A549 (cell line): ENCODE measurements at regions not wholly inside any gene's neighbourhood (a gene's known extent, or its start where the extent isn't known, plus 50 kb on each side); places are given as distances from the start of the nearest gene placed in this dataset.
A peak's percentile ranks its signal among the peaks of the same experiment; 100 is the strongest.

ENCODE experiments used
- ATAC-seq, 2 experiments: fragments of 200-7000 bp in 1 of 2; fragments of >200 bp in 1 of 2; cut with Nextera tagmentation in 1 of 2; cut with Tn5 transposase in 1 of 2; 3 replicates each; pipeline versions ENCODE4 v1.8.0 to v1.9.1; 2018 to 2020; ENCODE audit warnings: mild to moderate bottlenecking in 1 of 2, moderate library complexity in 1 of 2
- CTCF ChIA-PET: fragments of 300-600 bp; sonication (Branson Sonifier 250); formaldehyde crosslinking; extraction: SDS; loops from one replicate; lab custom pipeline; 2021; ENCODE audit warnings: antibody characterized with exemption, inconsistent platforms; lab: Yijun Ruan, JAX
- POLR2A ChIA-PET: fragments of 350-600 bp; formaldehyde crosslinking; extraction: SDS; loops from one replicate; lab custom pipeline; 2021; ENCODE audit warnings: antibody characterized with exemption, inconsistent platforms; lab: Yijun Ruan, JAX
- DNase-seq, 2 experiments: peaks; one replicate each; pipeline versions ENCODE4 v3.0.0 to v3.0.0-alpha.2; 2011 to 2016; ENCODE audit warnings: low read depth in 1 of 2, low spot score in 1 of 2
- FAIRE-seq: peaks from 2 replicates; lab custom pipeline; 2011; peaks lifted over from hg19 to GRCh38; lab: Jason Lieb, UNC
- H3K27ac ChIP-seq, 2 experiments: fragments of >200 bp; sonication (Bioruptor Twin); formaldehyde crosslinking; 3 replicates each; pipeline ENCODE4 v1.5.1; 2016 to 2017
- H3K4me1 ChIP-seq: fragments of >200 bp; sonication (Bioruptor Twin); formaldehyde crosslinking; 3 replicates; pipeline ENCODE4 v1.6.1; 2016
- H3K4me2 ChIP-seq: fragments of >200 bp; sonication (Bioruptor Twin); formaldehyde crosslinking; 3 replicates; pipeline ENCODE4 v1.6.1; 2016
- H3K4me3 ChIP-seq: fragments of >200 bp; sonication (Bioruptor Twin); formaldehyde crosslinking; 3 replicates; pipeline ENCODE4 v1.5.1; 2016
- H3K9me3 ChIP-seq: fragments of >200 bp; sonication (Bioruptor Twin); formaldehyde crosslinking; 3 replicates; pipeline ENCODE4 v1.6.1; 2016
- CHD2 ChIP-seq: fragments of 150-350 bp; IDR thresholded peaks from 2 replicates; pipeline ENCODE4 v1.6.1; 2014; ENCODE audit warnings: low read length; ENCODE audit not compliant: partially characterized antibody
- FOSL2 ChIP-seq, 2 experiments: fragments of 450-650 bp in 1 of 2; fragments of >200 bp in 1 of 2; sonication (Bioruptor Twin) in 1 of 2; formaldehyde crosslinking; IDR thresholded peaks; 2 replicates each; pipeline versions ENCODE4 v1.5.0 to v1.6.1; 2016 to 2020; ENCODE audit warnings: mild to moderate bottlenecking in 1 of 2, moderate library complexity in 1 of 2
- GATA3 ChIP-seq: IDR thresholded peaks from 2 replicates; pipeline ENCODE4 v1.6.1; 2012; ENCODE audit warnings: borderline replicate concordance
- HEYL ChIP-seq: fragments of 250-450 bp; sonication (Bioruptor Pico); IDR thresholded peaks from 2 replicates; pipeline ENCODE4 v1.8.0; 2021; ENCODE audit warnings: mild to moderate bottlenecking, moderate library complexity
- HOXB13 ChIP-seq: fragments of 250-450 bp; sonication (Bioruptor Pico); IDR thresholded peaks from 2 replicates; pipeline ENCODE4 v1.5.0; 2020; ENCODE audit warnings: low read depth, mild to moderate bottlenecking, moderate library complexity
- MAFK ChIP-seq: fragments of 450-650 bp; IDR thresholded peaks from 2 replicates; pipeline ENCODE4 v1.6.1; 2014; ENCODE audit not compliant: partially characterized antibody
- MAZ ChIP-seq: fragments of 150-350 bp; IDR thresholded peaks from 2 replicates; pipeline ENCODE4 v1.6.1; 2014; ENCODE audit warnings: antibody characterized with exemption, low read depth, low read length, borderline replicate concordance
- MYC ChIP-seq: IDR thresholded peaks from 2 replicates; pipeline ENCODE4 v1.6.1; 2012; ENCODE audit warnings: mild to moderate bottlenecking, inconsistent platforms, low read length, improper control_type of control experiment, borderline replicate concordance
- NR3C1 ChIP-seq: fragments of >200 bp; sonication (Bioruptor Twin); formaldehyde crosslinking; IDR thresholded peaks from 3 replicates; pipeline ENCODE4 v1.6.1; 2017
- RARB ChIP-seq: fragments of 250-450 bp; sonication (Bioruptor Pico); IDR thresholded peaks from 2 replicates; pipeline ENCODE4 v1.8.0; 2021; ENCODE audit warnings: mild to moderate bottlenecking, moderate library complexity
- RCOR1 ChIP-seq: fragments of 150-350 bp; IDR thresholded peaks from 2 replicates; pipeline ENCODE4 v1.6.1; 2014; ENCODE audit warnings: antibody characterized with exemption, low read length, low read depth
- RNF2 ChIP-seq: fragments of 200-600 bp; sonication (generic); IDR thresholded peaks from 2 replicates; pipeline ENCODE4 v1.6.1; 2016; ENCODE audit warnings: low read depth, mild to moderate bottlenecking, antibody characterized with exemption, moderate library complexity, borderline replicate concordance
- SREBF2 ChIP-seq: fragments of 450-650 bp; IDR thresholded peaks from 2 replicates; pipeline ENCODE4 v1.6.1; 2014; ENCODE audit warnings: mild to moderate bottlenecking, moderate library complexity
- ZC3H11A ChIP-seq: fragments of 450-650 bp; IDR thresholded peaks from 2 replicates; pipeline ENCODE4 v1.6.1; 2014; ENCODE audit warnings: antibody characterized with exemption, mild to moderate bottlenecking
- WGBS: methylation state at CpG from one replicate; pipeline ENCODE4 v1.1.6; 2017; ENCODE audit errors: missing lambda C conversion rate; 5-methylcytosine and 5-hydroxymethylcytosine counted together
- TF ChIP-seq, protein P1 (sequence below): IDR thresholded peaks from 2 replicates; pipeline ENCODE4 v1.6.1; 2012
- TF ChIP-seq, protein P2 (sequence below): IDR thresholded peaks from 2 replicates; pipeline ENCODE4 v1.6.1; 2012; ENCODE audit warnings: low read depth, borderline replicate concordance
- TF ChIP-seq, protein P3 (sequence below): fragments of 150-350 bp; IDR thresholded peaks from 2 replicates; pipeline ENCODE4 v1.6.1; 2014; ENCODE audit warnings: low read depth, mild to moderate bottlenecking, low read length
- TF ChIP-seq, protein P4 (sequence below): fragments of >200 bp; sonication (Bioruptor Twin); formaldehyde crosslinking; IDR thresholded peaks from 3 replicates; pipeline ENCODE4 v1.5.1; 2016
- TF ChIP-seq, protein P5 (sequence below): fragments of 250-450 bp; sonication (Bioruptor Pico); IDR thresholded peaks from 2 replicates; pipeline ENCODE4 v1.5.0; 2021; ENCODE audit warnings: mild to moderate bottlenecking, moderate library complexity, borderline replicate concordance

DNA sequence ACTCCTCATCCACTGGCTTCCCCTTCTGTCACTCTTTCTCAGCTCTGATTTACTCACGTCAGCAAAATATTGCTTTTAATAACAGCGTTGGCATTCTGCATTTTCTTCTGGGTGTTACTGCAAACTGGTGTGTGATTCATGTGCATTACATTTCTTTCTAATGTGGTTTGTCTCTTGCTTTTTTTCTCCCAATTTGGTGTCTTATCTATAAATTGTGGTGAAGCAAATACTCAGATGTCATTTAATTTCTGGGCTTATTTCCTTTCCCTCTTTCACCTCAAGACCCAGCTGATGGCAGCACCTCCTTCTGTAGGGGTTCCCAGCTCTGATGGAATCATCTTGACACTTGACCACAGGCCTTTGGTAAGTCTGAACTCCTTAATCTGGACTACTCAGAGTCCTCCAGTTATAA is 180.7 kb upstream of the ZNF618 start:
- Histone ChIP-seq H3K4me1 (no peaks in the 10 kb centered on the region), H3K9me3 (peaks cover 17% of the 10 kb centered on the region), H3K27ac (no peak overlapping the region), H3K4me2 (no peak overlapping the region), H3K4me3 (no peak overlapping the region)
- 25% methylated on average over 2 of the region's 2 CpGs for WGBS
- FAIRE-seq (no peak), DNase-seq (no peak), ATAC-seq (no peak)
- ChIA-PET CTCF (interaction anchor here (0.8 to 3.1 kb wide), 3 partner anchors 9 to 15 kb away, joined by 3 to 19 read pairs (median 3); no protein-coding TSS in a partner anchor), POLR2A (no interaction called here)
- TF ChIP-seq, protein P1, sequence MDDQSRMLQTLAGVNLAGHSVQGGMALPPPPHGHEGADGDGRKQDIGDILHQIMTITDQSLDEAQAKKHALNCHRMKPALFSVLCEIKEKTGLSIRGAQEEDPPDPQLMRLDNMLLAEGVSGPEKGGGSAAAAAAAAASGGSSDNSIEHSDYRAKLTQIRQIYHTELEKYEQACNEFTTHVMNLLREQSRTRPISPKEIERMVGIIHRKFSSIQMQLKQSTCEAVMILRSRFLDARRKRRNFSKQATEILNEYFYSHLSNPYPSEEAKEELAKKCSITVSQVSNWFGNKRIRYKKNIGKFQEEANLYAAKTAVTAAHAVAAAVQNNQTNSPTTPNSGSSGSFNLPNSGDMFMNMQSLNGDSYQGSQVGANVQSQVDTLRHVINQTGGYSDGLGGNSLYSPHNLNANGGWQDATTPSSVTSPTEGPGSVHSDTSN = no peak
- no peak for TF ChIP-seq HEYL (CRISPR knock-in tag)
- TF ChIP-seq HOXB13 (CRISPR knock-in tag) = no peak
- peak; percentile 84 for TF ChIP-seq MAFK
- no peak for TF ChIP-seq CHD2
- TF ChIP-seq RCOR1 = no peak

DNA sequence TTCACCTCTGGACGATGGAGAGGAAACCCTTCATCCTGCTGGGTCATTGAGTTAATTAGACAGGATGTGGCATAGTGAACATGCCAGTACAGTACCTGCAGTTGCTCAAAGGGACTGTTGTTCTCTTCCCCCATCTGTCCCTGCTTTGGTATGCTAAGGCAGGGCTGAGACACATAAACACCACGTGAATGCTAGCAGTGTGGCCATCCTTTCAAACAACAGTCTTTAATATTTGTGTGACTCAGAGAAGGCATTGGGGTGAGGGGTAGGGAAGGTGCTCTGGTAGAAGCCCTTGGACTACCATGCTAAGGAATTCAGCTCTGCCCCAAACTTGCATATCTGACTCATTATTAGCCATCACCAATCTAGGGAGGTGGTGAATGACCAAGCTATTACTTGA is 180.2 kb upstream of the ZNF618 start:
- Histone ChIP-seq H3K4me2 (no peak overlapping the region), H3K27ac (no peak overlapping the region), H3K4me1 (no peaks in the 10 kb centered on the region), H3K9me3 (peaks cover 17% of the 10 kb centered on the region), H3K4me3 (no peak overlapping the region)
- DNase-seq = no peak
- POLR2A ChIA-PET = no interaction called here
- CTCF ChIA-PET = interaction anchor here (0.8 to 3.1 kb wide), 3 partner anchors 8 to 15 kb away, joined by 3 to 19 read pairs (median 3); no protein-coding TSS in a partner anchor
- ATAC-seq = no peak
- FAIRE-seq = no peak
- TF ChIP-seq RNF2 = no peak
- TF ChIP-seq MYC = no peak
- TF ChIP-seq, protein P2, sequence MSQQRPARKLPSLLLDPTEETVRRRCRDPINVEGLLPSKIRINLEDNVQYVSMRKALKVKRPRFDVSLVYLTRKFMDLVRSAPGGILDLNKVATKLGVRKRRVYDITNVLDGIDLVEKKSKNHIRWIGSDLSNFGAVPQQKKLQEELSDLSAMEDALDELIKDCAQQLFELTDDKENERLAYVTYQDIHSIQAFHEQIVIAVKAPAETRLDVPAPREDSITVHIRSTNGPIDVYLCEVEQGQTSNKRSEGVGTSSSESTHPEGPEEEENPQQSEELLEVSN = no peak
- TF ChIP-seq SREBF2 = no peak
- no peak for TF ChIP-seq FOSL2 (IDR thresholded peaks at IDR 0.05)
- no peak for TF ChIP-seq FOSL2 (CRISPR knock-in tag; IDR thresholded peaks at IDR 0.05)
- TF ChIP-seq GATA3 = no peak
- TF ChIP-seq NR3C1 = no peak
- no peak for TF ChIP-seq ZC3H11A
- TF ChIP-seq, protein P3, sequence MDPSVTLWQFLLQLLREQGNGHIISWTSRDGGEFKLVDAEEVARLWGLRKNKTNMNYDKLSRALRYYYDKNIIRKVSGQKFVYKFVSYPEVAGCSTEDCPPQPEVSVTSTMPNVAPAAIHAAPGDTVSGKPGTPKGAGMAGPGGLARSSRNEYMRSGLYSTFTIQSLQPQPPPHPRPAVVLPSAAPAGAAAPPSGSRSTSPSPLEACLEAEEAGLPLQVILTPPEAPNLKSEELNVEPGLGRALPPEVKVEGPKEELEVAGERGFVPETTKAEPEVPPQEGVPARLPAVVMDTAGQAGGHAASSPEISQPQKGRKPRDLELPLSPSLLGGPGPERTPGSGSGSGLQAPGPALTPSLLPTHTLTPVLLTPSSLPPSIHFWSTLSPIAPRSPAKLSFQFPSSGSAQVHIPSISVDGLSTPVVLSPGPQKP = no peak
- TF ChIP-seq, protein P4, sequence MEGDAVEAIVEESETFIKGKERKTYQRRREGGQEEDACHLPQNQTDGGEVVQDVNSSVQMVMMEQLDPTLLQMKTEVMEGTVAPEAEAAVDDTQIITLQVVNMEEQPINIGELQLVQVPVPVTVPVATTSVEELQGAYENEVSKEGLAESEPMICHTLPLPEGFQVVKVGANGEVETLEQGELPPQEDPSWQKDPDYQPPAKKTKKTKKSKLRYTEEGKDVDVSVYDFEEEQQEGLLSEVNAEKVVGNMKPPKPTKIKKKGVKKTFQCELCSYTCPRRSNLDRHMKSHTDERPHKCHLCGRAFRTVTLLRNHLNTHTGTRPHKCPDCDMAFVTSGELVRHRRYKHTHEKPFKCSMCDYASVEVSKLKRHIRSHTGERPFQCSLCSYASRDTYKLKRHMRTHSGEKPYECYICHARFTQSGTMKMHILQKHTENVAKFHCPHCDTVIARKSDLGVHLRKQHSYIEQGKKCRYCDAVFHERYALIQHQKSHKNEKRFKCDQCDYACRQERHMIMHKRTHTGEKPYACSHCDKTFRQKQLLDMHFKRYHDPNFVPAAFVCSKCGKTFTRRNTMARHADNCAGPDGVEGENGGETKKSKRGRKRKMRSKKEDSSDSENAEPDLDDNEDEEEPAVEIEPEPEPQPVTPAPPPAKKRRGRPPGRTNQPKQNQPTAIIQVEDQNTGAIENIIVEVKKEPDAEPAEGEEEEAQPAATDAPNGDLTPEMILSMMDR = no peak
- TF ChIP-seq MAZ = no peak
- no peak for TF ChIP-seq RARB (CRISPR knock-in tag)
- TF ChIP-seq, protein P5, sequence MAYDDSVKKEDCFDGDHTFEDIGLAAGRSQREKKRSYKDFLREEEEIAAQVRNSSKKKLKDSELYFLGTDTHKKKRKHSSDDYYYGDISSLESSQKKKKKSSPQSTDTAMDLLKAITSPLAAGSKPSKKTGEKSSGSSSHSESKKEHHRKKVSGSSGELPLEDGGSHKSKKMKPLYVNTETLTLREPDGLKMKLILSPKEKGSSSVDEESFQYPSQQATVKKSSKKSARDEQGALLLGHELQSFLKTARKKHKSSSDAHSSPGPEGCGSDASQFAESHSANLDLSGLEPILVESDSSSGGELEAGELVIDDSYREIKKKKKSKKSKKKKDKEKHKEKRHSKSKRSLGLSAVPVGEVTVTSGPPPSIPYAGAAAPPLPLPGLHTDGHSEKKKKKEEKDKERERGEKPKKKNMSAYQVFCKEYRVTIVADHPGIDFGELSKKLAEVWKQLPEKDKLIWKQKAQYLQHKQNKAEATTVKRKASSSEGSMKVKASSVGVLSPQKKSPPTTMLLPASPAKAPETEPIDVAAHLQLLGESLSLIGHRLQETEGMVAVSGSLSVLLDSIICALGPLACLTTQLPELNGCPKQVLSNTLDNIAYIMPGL (CRISPR knock-in tag) = no peak
- WGBS = 5% methylated on average over 2 of the region's 2 CpGs
